GM12878 (cell line): ENCODE measurements at regions not wholly inside any gene's neighbourhood (a gene's known extent, or its start where the extent isn't known, plus 50 kb on each side); places are given as distances from the start of the nearest gene placed in this dataset.

Experiments
- BACH1 ChIP-seq: fragments of 450-650 bp; IDR thresholded peaks from 2 replicates; pipeline ENCODE4 v1.6.1; 2017; ENCODE audit warnings: mild to moderate bottlenecking, borderline replicate concordance
- SP1 ChIP-seq: IDR thresholded peaks from one replicate; pipeline ENCODE4 v1.6.1; 2011; ENCODE audit warnings: low read depth, low read length
- STAT3 ChIP-seq: IDR thresholded peaks from 2 replicates; pipeline ENCODE4 v1.6.1; 2011; ENCODE audit warnings: low read depth, low read length, improper control_type of control experiment
- TCF12 ChIP-seq: IDR thresholded peaks from 2 replicates; pipeline ENCODE4 v1.6.1; 2011; ENCODE audit warnings: low read depth, mild to moderate bottlenecking, low read length
- YBX1 ChIP-seq: fragments of 450-650 bp; IDR thresholded peaks from 2 replicates; pipeline ENCODE4 v1.6.1; 2016; ENCODE audit warnings: antibody characterized with exemption
- YY1 ChIP-seq: IDR thresholded peaks from 2 replicates; pipeline ENCODE4 v1.6.1; 2011; ENCODE audit warnings: low read depth, mild to moderate bottlenecking, low read length
- ZZZ3 ChIP-seq: IDR thresholded peaks from 2 replicates; pipeline ENCODE4 v1.6.1; 2011; ENCODE audit warnings: low read depth; ENCODE audit not compliant: control insufficient read depth, insufficient read length
- TF ChIP-seq, protein P1 (sequence below): fragments of 450-650 bp; formaldehyde crosslinking; IDR thresholded peaks from 2 replicates; pipeline ENCODE4 v1.5.0; 2022; ENCODE audit warnings: mild to moderate bottlenecking, missing genetic modification characterization
- TF ChIP-seq, protein P2 (sequence below): fragments of 450-650 bp; IDR thresholded peaks from 2 replicates; pipeline ENCODE4 v1.6.1; 2017; ENCODE audit warnings: mild to moderate bottlenecking, moderate library complexity

DNA sequence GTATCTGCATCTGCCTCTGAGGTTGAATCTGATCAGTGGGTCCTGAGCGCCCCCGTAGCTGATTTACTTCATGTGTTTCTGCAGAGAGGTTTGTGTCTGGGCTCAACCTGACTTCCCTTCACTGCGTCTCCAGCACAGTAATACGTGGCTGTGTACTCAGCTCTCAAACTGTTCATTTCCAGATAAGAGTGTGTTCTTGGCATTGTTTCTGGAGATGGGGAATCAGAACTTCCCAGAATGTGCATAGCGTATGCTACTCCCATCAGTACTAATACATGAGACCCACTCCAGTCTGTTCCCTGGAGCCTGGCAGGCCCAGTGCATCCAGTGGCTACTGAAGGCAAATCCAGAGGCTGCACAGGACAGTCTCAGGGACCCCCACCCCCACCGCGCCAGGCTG, 1297.2 kb downstream of the TMEM121 start (continued):
- TF ChIP-seq, protein P1, sequence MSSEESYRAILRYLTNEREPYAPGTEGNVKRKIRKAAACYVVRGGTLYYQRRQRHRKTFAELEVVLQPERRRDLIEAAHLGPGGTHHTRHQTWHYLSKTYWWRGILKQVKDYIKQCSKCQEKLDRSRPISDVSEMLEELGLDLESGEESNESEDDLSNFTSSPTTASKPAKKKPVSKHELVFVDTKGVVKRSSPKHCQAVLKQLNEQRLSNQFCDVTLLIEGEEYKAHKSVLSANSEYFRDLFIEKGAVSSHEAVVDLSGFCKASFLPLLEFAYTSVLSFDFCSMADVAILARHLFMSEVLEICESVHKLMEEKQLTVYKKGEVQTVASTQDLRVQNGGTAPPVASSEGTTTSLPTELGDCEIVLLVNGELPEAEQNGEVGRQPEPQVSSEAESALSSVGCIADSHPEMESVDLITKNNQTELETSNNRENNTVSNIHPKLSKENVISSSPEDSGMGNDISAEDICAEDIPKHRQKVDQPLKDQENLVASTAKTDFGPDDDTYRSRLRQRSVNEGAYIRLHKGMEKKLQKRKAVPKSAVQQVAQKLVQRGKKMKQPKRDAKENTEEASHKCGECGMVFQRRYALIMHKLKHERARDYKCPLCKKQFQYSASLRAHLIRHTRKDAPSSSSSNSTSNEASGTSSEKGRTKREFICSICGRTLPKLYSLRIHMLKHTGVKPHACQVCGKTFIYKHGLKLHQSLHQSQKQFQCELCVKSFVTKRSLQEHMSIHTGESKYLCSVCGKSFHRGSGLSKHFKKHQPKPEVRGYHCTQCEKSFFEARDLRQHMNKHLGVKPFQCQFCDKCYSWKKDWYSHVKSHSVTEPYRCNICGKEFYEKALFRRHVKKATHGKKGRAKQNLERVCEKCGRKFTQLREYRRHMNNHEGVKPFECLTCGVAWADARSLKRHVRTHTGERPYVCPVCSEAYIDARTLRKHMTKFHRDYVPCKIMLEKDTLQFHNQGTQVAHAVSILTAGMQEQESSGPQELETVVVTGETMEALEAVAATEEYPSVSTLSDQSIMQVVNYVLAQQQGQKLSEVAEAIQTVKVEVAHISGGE (CRISPR knock-in tag): no peak
- TF ChIP-seq BACH1 (no peak), TCF12 (no peak), YY1 (no peak), SP1 (no peak), ZZZ3 (no peak), STAT3 (no peak), YBX1 (no peak)
- TF ChIP-seq, protein P2, sequence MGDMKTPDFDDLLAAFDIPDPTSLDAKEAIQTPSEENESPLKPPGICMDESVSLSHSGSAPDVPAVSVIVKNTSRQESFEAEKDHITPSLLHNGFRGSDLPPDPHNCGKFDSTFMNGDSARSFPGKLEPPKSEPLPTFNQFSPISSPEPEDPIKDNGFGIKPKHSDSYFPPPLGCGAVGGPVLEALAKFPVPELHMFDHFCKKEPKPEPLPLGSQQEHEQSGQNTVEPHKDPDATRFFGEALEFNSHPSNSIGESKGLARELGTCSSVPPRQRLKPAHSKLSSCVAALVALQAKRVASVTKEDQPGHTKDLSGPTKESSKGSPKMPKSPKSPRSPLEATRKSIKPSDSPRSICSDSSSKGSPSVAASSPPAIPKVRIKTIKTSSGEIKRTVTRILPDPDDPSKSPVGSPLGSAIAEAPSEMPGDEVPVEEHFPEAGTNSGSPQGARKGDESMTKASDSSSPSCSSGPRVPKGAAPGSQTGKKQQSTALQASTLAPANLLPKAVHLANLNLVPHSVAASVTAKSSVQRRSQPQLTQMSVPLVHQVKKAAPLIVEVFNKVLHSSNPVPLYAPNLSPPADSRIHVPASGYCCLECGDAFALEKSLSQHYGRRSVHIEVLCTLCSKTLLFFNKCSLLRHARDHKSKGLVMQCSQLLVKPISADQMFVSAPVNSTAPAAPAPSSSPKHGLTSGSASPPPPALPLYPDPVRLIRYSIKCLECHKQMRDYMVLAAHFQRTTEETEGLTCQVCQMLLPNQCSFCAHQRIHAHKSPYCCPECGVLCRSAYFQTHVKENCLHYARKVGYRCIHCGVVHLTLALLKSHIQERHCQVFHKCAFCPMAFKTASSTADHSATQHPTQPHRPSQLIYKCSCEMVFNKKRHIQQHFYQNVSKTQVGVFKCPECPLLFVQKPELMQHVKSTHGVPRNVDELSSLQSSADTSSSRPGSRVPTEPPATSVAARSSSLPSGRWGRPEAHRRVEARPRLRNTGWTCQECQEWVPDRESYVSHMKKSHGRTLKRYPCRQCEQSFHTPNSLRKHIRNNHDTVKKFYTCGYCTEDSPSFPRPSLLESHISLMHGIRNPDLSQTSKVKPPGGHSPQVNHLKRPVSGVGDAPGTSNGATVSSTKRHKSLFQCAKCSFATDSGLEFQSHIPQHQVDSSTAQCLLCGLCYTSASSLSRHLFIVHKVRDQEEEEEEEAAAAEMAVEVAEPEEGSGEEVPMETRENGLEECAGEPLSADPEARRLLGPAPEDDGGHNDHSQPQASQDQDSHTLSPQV: no peak
